GM23338 (cell line): ENCODE measurements at regions not wholly inside any gene's neighbourhood (a gene's known extent, or its start where the extent isn't known, plus 50 kb on each side); places are given as distances from the start of the nearest gene placed in this dataset.

ENCODE experiments used
- ATAC-seq: fragments of 200-7000 bp; cut with Tn5 transposase; 3 replicates; pipeline ENCODE4 v1.9.1; 2020
- DNase-seq: peaks from one replicate; pipeline ENCODE4 v3.0.0-alpha.2; 2015; ENCODE audit warnings: low spot score
- H2AFZ ChIP-seq: fragments of 200-600 bp; sonication (generic); 2 replicates; pipeline ENCODE4 v1.8.0; 2016; ENCODE audit warnings: antibody characterized with exemption, mild to moderate bottlenecking, moderate library complexity
- H3F3A ChIP-seq: fragments of 200-600 bp; sonication (generic); replicated peaks from 2 replicates; pipeline ENCODE4 v1.8.0; 2017; ENCODE audit warnings: antibody characterized with exemption, mixed run types, low read depth
- H3K27ac ChIP-seq: fragments of 200-600 bp; sonication (generic); 2 replicates; pipeline ENCODE4 v1.6.1; 2016; ENCODE audit warnings: low read depth
- H3K27me3 ChIP-seq: fragments of 200-600 bp; sonication (generic); 2 replicates; pipeline ENCODE4 v1.8.0; 2016; ENCODE audit warnings: mild to moderate bottlenecking, mixed run types, moderate library complexity; ENCODE audit not compliant: insufficient read depth
- H3K36me3 ChIP-seq: fragments of 200-600 bp; sonication (generic); 2 replicates; pipeline ENCODE4 v1.8.0; 2016; ENCODE audit warnings: mild to moderate bottlenecking; ENCODE audit not compliant: insufficient read depth
- H3K4me1 ChIP-seq: fragments of 200-600 bp; sonication (generic); 2 replicates; pipeline ENCODE4 v1.8.0; 2016; ENCODE audit warnings: mild to moderate bottlenecking, moderate library complexity; ENCODE audit not compliant: insufficient read depth
- H3K4me2 ChIP-seq: fragments of 200-600 bp; sonication (generic); 2 replicates; pipeline ENCODE4 v1.7.1; 2017; ENCODE audit warnings: mixed run types
- H3K4me3 ChIP-seq: fragments of 200-600 bp; sonication (generic); 2 replicates; pipeline ENCODE4 v1.6.1; 2016; ENCODE audit warnings: mixed run types
- H3K79me2 ChIP-seq: fragments of 200-600 bp; sonication (generic); replicated peaks from 2 replicates; pipeline ENCODE4 v1.8.0; 2017; ENCODE audit warnings: mild to moderate bottlenecking; ENCODE audit not compliant: insufficient read depth
- H3K9me2 ChIP-seq: fragments of 200-600 bp; sonication (generic); 2 replicates; pipeline ENCODE4 v1.8.0; 2017; ENCODE audit not compliant: insufficient read depth
- H4K20me1 ChIP-seq: fragments of 200-600 bp; sonication (generic); replicated peaks from 2 replicates; pipeline ENCODE4 v1.8.0; 2017; ENCODE audit warnings: mild to moderate bottlenecking; ENCODE audit not compliant: insufficient read depth
- H3K27ac Mint-ChIP-seq: 2 replicates; pipeline ENCODE4 v1.8.0; 2020; ENCODE audit warnings: inconsistent platforms, mild to moderate bottlenecking, moderate library complexity, mixed read lengths
- H3K27me3 Mint-ChIP-seq: 3 replicates; pipeline ENCODE4 v1.8.0; 2022; ENCODE audit warnings: low read depth, mild to moderate bottlenecking, moderate library complexity, mixed read lengths, inconsistent platforms; ENCODE audit not compliant: insufficient read depth, poor library complexity
- H3K36me3 Mint-ChIP-seq: 3 replicates; pipeline ENCODE4 v1.8.0; 2021; ENCODE audit warnings: low read depth, mild to moderate bottlenecking, inconsistent platforms, moderate library complexity, mixed read lengths
- H3K4me1 Mint-ChIP-seq: 3 replicates; pipeline ENCODE4 v1.8.0; 2020; ENCODE audit warnings: mild to moderate bottlenecking, inconsistent platforms, mixed read lengths
- H3K4me3 Mint-ChIP-seq: 3 replicates; pipeline ENCODE4 v1.8.0; 2021; ENCODE audit warnings: moderate library complexity, mild to moderate bottlenecking, inconsistent platforms, mixed read lengths
- H3K9me3 Mint-ChIP-seq: 3 replicates; pipeline ENCODE4 v1.8.0; 2020; ENCODE audit warnings: moderate library complexity, mild to moderate bottlenecking, inconsistent platforms, mixed read lengths
- CREB1 ChIP-seq: fragments of 250-450 bp; sonication (Bioruptor Pico); IDR thresholded peaks from 2 replicates; pipeline ENCODE4 v1.5.0; 2020; ENCODE audit warnings: low read depth, mild to moderate bottlenecking, moderate library complexity
- CTCF ChIP-seq, 2 experiments: fragments of 200-600 bp in 1 of 2; sonication (generic) in 1 of 2; conservative IDR thresholded peaks; 2 replicates each; pipeline versions ENCODE4 v1.5.1 to v1.6.1; 2016 to 2017; ENCODE audit warnings: antibody characterized with exemption in 2 of 2, low read depth in 2 of 2, mild to moderate bottlenecking in 2 of 2, moderate library complexity in 1 of 2
- ETS1 ChIP-seq: IDR thresholded peaks from 2 replicates; pipeline ENCODE4 v1.6.1; 2016; ENCODE audit warnings: antibody characterized with exemption
- EZH2 ChIP-seq: fragments of 200-600 bp; sonication (generic); IDR thresholded peaks from one replicate; pipeline ENCODE4 v1.8.0; 2017; ENCODE audit warnings: antibody characterized with exemption, mild to moderate bottlenecking, low read depth; ENCODE audit not compliant: unreplicated experiment
- EZH2phosphoT487 ChIP-seq: fragments of 200-600 bp; sonication (generic); IDR thresholded peaks from one replicate; pipeline ENCODE4 v1.8.1; 2018; ENCODE audit warnings: antibody characterized with exemption; ENCODE audit not compliant: unreplicated experiment
- JUNB ChIP-seq: IDR thresholded peaks from one replicate; pipeline ENCODE4 v1.6.1; 2016; ENCODE audit warnings: antibody characterized with exemption; ENCODE audit not compliant: unreplicated experiment
- NANOG ChIP-seq: IDR thresholded peaks from 2 replicates; pipeline ENCODE4 v1.6.1; 2016; ENCODE audit warnings: antibody characterized with exemption, borderline replicate concordance
- POLR2AphosphoS5 ChIP-seq: IDR thresholded peaks from 2 replicates; pipeline ENCODE4 v1.6.1; 2016; ENCODE audit warnings: antibody characterized with exemption, low read depth
- REST ChIP-seq: IDR thresholded peaks from one replicate; pipeline ENCODE4 v1.6.1; 2018; ENCODE audit warnings: antibody characterized with exemption; ENCODE audit not compliant: unreplicated experiment
- STAT1 ChIP-seq: IDR thresholded peaks from one replicate; pipeline ENCODE4 v1.6.1; 2016; ENCODE audit warnings: antibody characterized with exemption; ENCODE audit not compliant: unreplicated experiment
- ZNF114 ChIP-seq: fragments of 250-450 bp; sonication (Bioruptor Pico); IDR thresholded peaks from 2 replicates; pipeline ENCODE4 v1.5.0; 2020; ENCODE audit warnings: mild to moderate bottlenecking, moderate library complexity
- ZNF331 ChIP-seq: fragments of 250-450 bp; sonication (Bioruptor Pico); IDR thresholded peaks from 2 replicates; pipeline ENCODE4 v1.5.0; 2020; ENCODE audit warnings: low read depth, mild to moderate bottlenecking, moderate library complexity
- ZNF462 ChIP-seq: fragments of 250-450 bp; sonication (Bioruptor Pico); IDR thresholded peaks from 2 replicates; pipeline ENCODE4 v1.5.0; 2020; ENCODE audit warnings: mild to moderate bottlenecking, moderate library complexity

- Mint-ChIP-seq H3K36me3 (no peaks in the 10 kb centered on the region), H3K9me3 (no peaks in the 10 kb centered on the region; the same call in 2 of the 3 replicates), H3K4me1 (no peaks in the 10 kb centered on the region), H3K27ac (no peak overlapping the region), H3K4me3 (no peak overlapping the region), H3K27me3 (peaks cover 1% of the 10 kb centered on the region)
- Histone ChIP-seq H4K20me1 (no peaks in the 10 kb centered on the region), H3K9me2 (no peaks in the 10 kb centered on the region; the same call in 1 of the 2 replicates), H3K27me3 (no peaks in the 10 kb centered on the region), H3K4me1 (no peaks in the 10 kb centered on the region), H3K27ac (no peak overlapping the region), H3K79me2 (no peaks in the 10 kb centered on the region), H3K4me2 (no peak overlapping the region), H3K4me3 (no peak overlapping the region), H2AFZ (no peak overlapping the region), H3K36me3 (no peaks in the 10 kb centered on the region), H3F3A (no peaks in the 10 kb centered on the region)
- TF ChIP-seq EZH2phosphoT487 (no peak), ZNF462 (CRISPR knock-in tag) (no peak), ETS1 (no peak), CTCF (conservative IDR thresholded peaks at IDR 0.05; ENCODE audit: low read depth in 2 of 2) (no peak), REST (no peak), ZNF331 (CRISPR knock-in tag) (no peak), JUNB (no peak), NANOG (no peak), ZNF114 (no peak), STAT1 (no peak), CREB1 (no peak), EZH2 (no peak), POLR2AphosphoS5 (no peak)
- no peak for ATAC-seq
- DNase-seq = no peak
Observed at GRCh38 chr15:93980261-93980911, 251.0 kb upstream of the MCTP2 start.
